Keratinocyte (primary cell): ENCODE measurements at regions not wholly inside any gene's neighbourhood (a gene's known extent, or its start where the extent isn't known, plus 50 kb on each side); places are given as distances from the start of the nearest gene placed in this dataset.

Experiments used
- DNase-seq: peaks from one replicate; pipeline ENCODE4 v3.0.0-alpha.2; 2011; ENCODE audit warnings: low read depth, missing footprints, low spot score
- FAIRE-seq: peaks from 2 replicates; lab custom pipeline; 2011; peaks lifted over from hg19 to GRCh38; lab: Jason Lieb, UNC
- H2AFZ ChIP-seq: 2 replicates; pipeline ENCODE4 v1.6.0; 2012; ENCODE audit warnings: low read length, control low read depth, inconsistent platforms; ENCODE audit not compliant: control insufficient read depth
- H3K27ac ChIP-seq: 2 replicates; pipeline ENCODE4 v1.5.1; 2011; ENCODE audit warnings: low read length; ENCODE audit not compliant: control insufficient read depth, insufficient read depth
- H3K27me3 ChIP-seq: 3 replicates; pipeline ENCODE4 v1.6.0; 2011; ENCODE audit warnings: low read length; ENCODE audit not compliant: control insufficient read depth, insufficient read depth; ENCODE audit errors: extremely low read depth
- H3K36me3 ChIP-seq, 2 experiments: 2 replicates in 1 of 2; 3 replicates in 1 of 2; pipeline ENCODE4 v1.5.1; 2011; ENCODE audit warnings: low read length in 2 of 2, mild to moderate bottlenecking in 1 of 2; ENCODE audit not compliant: control insufficient read depth in 2 of 2, insufficient read depth in 2 of 2; ENCODE audit errors: extremely low read depth in 1 of 2
- H3K4me1 ChIP-seq: 3 replicates; pipeline ENCODE4 v1.5.1; 2011; ENCODE audit warnings: low read length; ENCODE audit not compliant: control insufficient read depth, insufficient read depth; ENCODE audit errors: extremely low read depth
- H3K4me2 ChIP-seq: 3 replicates; pipeline ENCODE4 v1.6.0; 2011; ENCODE audit warnings: low read depth, low read length; ENCODE audit not compliant: control insufficient read depth, insufficient read depth; ENCODE audit errors: extremely low read depth
- H3K4me3 ChIP-seq, 3 experiments: fragments of 200-600 bp in 1 of 3; sonication (generic) in 1 of 3; 2 replicates in 2 of 3; 3 replicates in 1 of 3; pipeline ENCODE4 v1.5.1; 2011 to 2016; ENCODE audit warnings: low read length in 3 of 3, mild to moderate bottlenecking in 3 of 3, control low read depth in 2 of 3, inconsistent platforms in 1 of 3, low read depth in 1 of 3, mixed read lengths in 1 of 3, mixed run types in 1 of 3, moderate library complexity in 1 of 3; ENCODE audit not compliant: control insufficient read depth in 2 of 3, insufficient read depth in 2 of 3; ENCODE audit errors: extremely low read depth in 1 of 3
- H3K79me2 ChIP-seq: 2 replicates; pipeline ENCODE4 v1.6.0; 2012; ENCODE audit warnings: low read length; ENCODE audit not compliant: control insufficient read depth, insufficient read depth
- H3K9ac ChIP-seq: 3 replicates; pipeline ENCODE4 v1.6.0; 2011; ENCODE audit warnings: low read length; ENCODE audit not compliant: control insufficient read depth, insufficient read depth; ENCODE audit errors: extremely low read depth
- H3K9me1 ChIP-seq: 3 replicates; pipeline ENCODE4 v1.6.0; 2011; ENCODE audit warnings: low read length; ENCODE audit not compliant: control insufficient read depth, insufficient read depth; ENCODE audit errors: extremely low read depth
- H3K9me3 ChIP-seq: 2 replicates; pipeline ENCODE4 v1.5.1; 2012; ENCODE audit warnings: low read depth, low read length; ENCODE audit not compliant: control insufficient read depth
- H4K20me1 ChIP-seq: 3 replicates; pipeline ENCODE4 v1.6.0; 2011; ENCODE audit warnings: low read length; ENCODE audit not compliant: control insufficient read depth, insufficient read depth; ENCODE audit errors: extremely low read depth
- EZH2 ChIP-seq: IDR thresholded peaks from one replicate; pipeline ENCODE4 v1.6.1; 2012; ENCODE audit warnings: inconsistent platforms, mild to moderate bottlenecking, low read length, moderate library complexity
- dilution Hi-C: fragments of 300-500 bp; cut with MboI; formaldehyde crosslinking; loops from one replicate; pipeline ENCODE4 v1.7.0; 2020; ENCODE audit warnings: low sequenced_read_pairs; ENCODE audit not compliant: extremely low pct_ligation_motif_present
- TF ChIP-seq, protein P1 (sequence below), 3 experiments: IDR thresholded peaks in 1 of 3; conservative IDR thresholded peaks in 1 of 3; optimal IDR thresholded peaks in 1 of 3; 2 replicates in 2 of 3; 3 replicates in 1 of 3; pipeline versions ENCODE3 to v1.5.1; 2011; ENCODE audit warnings: low read length in 3 of 3, mild to moderate bottlenecking in 3 of 3, moderate library complexity in 2 of 3, control low read depth in 1 of 3, inconsistent platforms in 1 of 3; ENCODE audit not compliant: insufficient read depth in 2 of 3; ENCODE audit errors: extremely low read depth in 1 of 3

- Histone ChIP-seq H4K20me1 (no peaks in the 10 kb centered on the region), H3K27ac (no peak overlapping the region), H3K36me3 (no peaks in the 10 kb centered on the region), H3K4me1 (peaks cover 7% of the 10 kb centered on the region), H3K4me3 (no peak overlapping the region), H3K27me3 (peaks cover 23% of the 10 kb centered on the region), H3K79me2 (no peaks in the 10 kb centered on the region), H3K4me2 (no peak overlapping the region), H2AFZ (no peak overlapping the region), H3K9me3 (no peaks in the 10 kb centered on the region), H3K9ac (no peak overlapping the region), H3K9me1 (no peaks in the 10 kb centered on the region)
- dilution Hi-C loops, result no loop called here
- DNase-seq (no peak), FAIRE-seq (no peak)
- TF ChIP-seq, protein P1, sequence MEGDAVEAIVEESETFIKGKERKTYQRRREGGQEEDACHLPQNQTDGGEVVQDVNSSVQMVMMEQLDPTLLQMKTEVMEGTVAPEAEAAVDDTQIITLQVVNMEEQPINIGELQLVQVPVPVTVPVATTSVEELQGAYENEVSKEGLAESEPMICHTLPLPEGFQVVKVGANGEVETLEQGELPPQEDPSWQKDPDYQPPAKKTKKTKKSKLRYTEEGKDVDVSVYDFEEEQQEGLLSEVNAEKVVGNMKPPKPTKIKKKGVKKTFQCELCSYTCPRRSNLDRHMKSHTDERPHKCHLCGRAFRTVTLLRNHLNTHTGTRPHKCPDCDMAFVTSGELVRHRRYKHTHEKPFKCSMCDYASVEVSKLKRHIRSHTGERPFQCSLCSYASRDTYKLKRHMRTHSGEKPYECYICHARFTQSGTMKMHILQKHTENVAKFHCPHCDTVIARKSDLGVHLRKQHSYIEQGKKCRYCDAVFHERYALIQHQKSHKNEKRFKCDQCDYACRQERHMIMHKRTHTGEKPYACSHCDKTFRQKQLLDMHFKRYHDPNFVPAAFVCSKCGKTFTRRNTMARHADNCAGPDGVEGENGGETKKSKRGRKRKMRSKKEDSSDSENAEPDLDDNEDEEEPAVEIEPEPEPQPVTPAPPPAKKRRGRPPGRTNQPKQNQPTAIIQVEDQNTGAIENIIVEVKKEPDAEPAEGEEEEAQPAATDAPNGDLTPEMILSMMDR (optimal IDR thresholded peaks at IDR 0.05 in 1 of 3, IDR thresholded peaks at IDR 0.05 in 1 of 3, conservative IDR thresholded peaks at IDR 0.05 in 1 of 3; ENCODE audit: extremely low read depth in 1 of 3, insufficient read depth in 2 of 3, low read length in 3 of 3), result no peak
- TF ChIP-seq EZH2, result no peak
Measured at GRCh38 chr2:71783215-71783614, 329.9 kb downstream of the DYSF start.

GRCh38 chr2:71782323-71782722 is 329.0 kb downstream of the DYSF start:
- no peak overlapping the region for H3K27ac ChIP-seq
- H3K4me3 ChIP-seq, result no peak overlapping the region
- no peaks in the 10 kb centered on the region for H3K9me3 ChIP-seq
- no peaks in the 10 kb centered on the region for H3K79me2 ChIP-seq
- H3K9ac ChIP-seq, result no peak overlapping the region
- H3K4me2 ChIP-seq, result no peak overlapping the region
- DNase-seq, result no peak
- TF ChIP-seq EZH2, result no peak
- TF ChIP-seq, protein P1 (optimal IDR thresholded peaks at IDR 0.05 in 1 of 3, IDR thresholded peaks at IDR 0.05 in 1 of 3, conservative IDR thresholded peaks at IDR 0.05 in 1 of 3; ENCODE audit: extremely low read depth in 1 of 3, insufficient read depth in 2 of 3, low read length in 3 of 3), result no peak
- no peak overlapping the region for H2AFZ ChIP-seq
- H3K36me3 ChIP-seq, result no peaks in the 10 kb centered on the region
- peaks cover 23% of the 10 kb centered on the region for H3K27me3 ChIP-seq
- dilution Hi-C loops, result no loop called here
- peaks cover 7% of the 10 kb centered on the region for H3K4me1 ChIP-seq
- H3K9me1 ChIP-seq, result no peaks in the 10 kb centered on the region
- no peaks in the 10 kb centered on the region for H4K20me1 ChIP-seq
- no peak for FAIRE-seq
